ENCODE measurements at regions not wholly inside any gene's neighbourhood (a gene's known extent, or its start where the extent isn't known, plus 50 kb on each side); places are given as distances from the start of the nearest gene placed in this dataset.

- intact Hi-C loops (cut with micrococcal nuclease; ENCODE audit: unreplicated experiment) (no loop called here), in situ Hi-C loops (cut with MboI) (no loop called here)
- FAIRE-seq (no peak), ATAC-seq (no peak), DNase-seq (ENCODE audit: low read depth, low spot score) (no peak)
- ChIA-PET SMC1A (ENCODE audit: uncharacterized antibody, unreplicated experiment) (interaction anchor here (0.7 to 2.7 kb wide), 3 partner anchors 9 to 63 kb away, joined by 3 to 12 read pairs (median 4); no protein-coding TSS in a partner anchor), POLR2A (interaction anchor here (1.6 kb wide), 1 partner anchor 168 kb away, joined by 3 read pairs; no protein-coding TSS in a partner anchor), RAD21 (ENCODE audit: unreplicated experiment) (interaction anchor here (0.7 to 1.2 kb wide), 2 partner anchors 25 to 194 kb away, joined by 3 read pairs; partner anchors contain the start of gene BTG1), CTCF (no interaction called here)
- no peaks in the 10 kb centered on the region for H3K4me1 ChIP-seq (ENCODE audit: control insufficient read depth, insufficient read depth, low read length)
- BruUV-seq (replicated peaks) = no TSS peak
- TF ChIP-seq SP1 (IDR thresholded peaks at IDR 0.05; ENCODE audit: low read depth, low read length) = no peak
- TF ChIP-seq FOS (IDR thresholded peaks at IDR 0.05; ENCODE audit: borderline replicate concordance, extremely low read depth, insufficient read length) = no peak
- no peak for TF ChIP-seq STAT1 (conservative IDR thresholded peaks at IDR 0.05)
- no peak for TF ChIP-seq MYB (IDR thresholded peaks at IDR 0.05; ENCODE audit: borderline replicate concordance, low read depth, low read length)
- no peak for TF ChIP-seq EGR1 (IDR thresholded peaks at IDR 0.05; ENCODE audit: borderline replicate concordance in 1 of 2, low read depth in 2 of 2, low read length in 2 of 2)
- TF ChIP-seq ATF3 (IDR thresholded peaks at IDR 0.05; ENCODE audit: borderline replicate concordance, extremely low read depth, low read depth, low read length) = no peak
- no peak for TF ChIP-seq SKIL (IDR thresholded peaks at IDR 0.05; ENCODE audit: low read depth, poor library complexity, severe bottlenecking)
- TF ChIP-seq, protein P1, sequence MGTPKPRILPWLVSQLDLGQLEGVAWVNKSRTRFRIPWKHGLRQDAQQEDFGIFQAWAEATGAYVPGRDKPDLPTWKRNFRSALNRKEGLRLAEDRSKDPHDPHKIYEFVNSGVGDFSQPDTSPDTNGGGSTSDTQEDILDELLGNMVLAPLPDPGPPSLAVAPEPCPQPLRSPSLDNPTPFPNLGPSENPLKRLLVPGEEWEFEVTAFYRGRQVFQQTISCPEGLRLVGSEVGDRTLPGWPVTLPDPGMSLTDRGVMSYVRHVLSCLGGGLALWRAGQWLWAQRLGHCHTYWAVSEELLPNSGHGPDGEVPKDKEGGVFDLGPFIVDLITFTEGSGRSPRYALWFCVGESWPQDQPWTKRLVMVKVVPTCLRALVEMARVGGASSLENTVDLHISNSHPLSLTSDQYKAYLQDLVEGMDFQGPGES (IDR thresholded peaks at IDR 0.05) = no peak
- TF ChIP-seq CBFB (IDR thresholded peaks at IDR 0.05; ENCODE audit: low read depth) = no peak
- peaks cover 2% of the 10 kb centered on the region; the same call in 2 of the 3 replicates for H3K9me3 ChIP-seq (replicated peaks; ENCODE audit: control insufficient read depth, insufficient read depth, low read length)
- H3K27ac ChIP-seq (ENCODE audit: control insufficient read depth, insufficient read depth) = no peak overlapping the region
- no peaks in the 10 kb centered on the region; a peak in 2 of 4 replicates for H3K36me3 ChIP-seq (ENCODE audit: control insufficient read depth in 2 of 2, insufficient read depth in 2 of 2, low read length in 1 of 2)
- no peaks in the 10 kb centered on the region for H4K20me1 ChIP-seq (ENCODE audit: control insufficient read depth, insufficient read depth)
- H2AFZ ChIP-seq (ENCODE audit: control insufficient read depth, low read depth, low read length) = no peak overlapping the region
- H3K4me3 ChIP-seq = no peak overlapping the region
- no peaks in the 10 kb centered on the region for H3K27me3 ChIP-seq (replicated peaks in 1 of 2; ENCODE audit: control insufficient read depth in 2 of 2, insufficient read depth in 2 of 2, low read length in 1 of 2)
- no peak overlapping the region for H3K4me2 ChIP-seq (ENCODE audit: control insufficient read depth, insufficient read depth)
- H3K79me2 ChIP-seq (ENCODE audit: control insufficient read depth, insufficient read depth, low read length) = no peaks in the 10 kb centered on the region
- H3K9ac ChIP-seq (ENCODE audit: control insufficient read depth, insufficient read depth, low read length) = no peak overlapping the region
- 87% methylated on average over 1 of the region's 1 CpG for WGBS (ENCODE audit: insufficient coverage, insufficient replicate concordance, low lambda C conversion rate, missing lambda C conversion rate)
Measured at GRCh38 chr12:92340003-92340402, 194.4 kb upstream of the BTG1 start.

Measured in GM12878 (cell line).